Skin epidermis (tissue), 12 donors: ENCODE measurements at regions not wholly inside any gene's neighbourhood (a gene's known extent, or its start where the extent isn't known, plus 50 kb on each side); places are given as distances from the start of the nearest gene placed in this dataset.

Experiments
- H3K27ac ChIP-seq, 21 experiments: fragments of 200-600 bp; sonication (generic) in 11 of 21; one replicate each; pipeline ENCODE4 v1.5.0; 2020; ENCODE audit warnings: mild to moderate bottlenecking in 3 of 21, inconsistent platforms in 2 of 21, moderate library complexity in 2 of 21
- H3K4me3 ChIP-seq, 7 experiments: fragments of 200-600 bp; sonication (generic) in 2 of 7; one replicate each; pipeline ENCODE4 v1.5.0; 2020; ENCODE audit warnings: inconsistent platforms in 2 of 7, mild to moderate bottlenecking in 2 of 7, moderate library complexity in 1 of 7

DNA sequence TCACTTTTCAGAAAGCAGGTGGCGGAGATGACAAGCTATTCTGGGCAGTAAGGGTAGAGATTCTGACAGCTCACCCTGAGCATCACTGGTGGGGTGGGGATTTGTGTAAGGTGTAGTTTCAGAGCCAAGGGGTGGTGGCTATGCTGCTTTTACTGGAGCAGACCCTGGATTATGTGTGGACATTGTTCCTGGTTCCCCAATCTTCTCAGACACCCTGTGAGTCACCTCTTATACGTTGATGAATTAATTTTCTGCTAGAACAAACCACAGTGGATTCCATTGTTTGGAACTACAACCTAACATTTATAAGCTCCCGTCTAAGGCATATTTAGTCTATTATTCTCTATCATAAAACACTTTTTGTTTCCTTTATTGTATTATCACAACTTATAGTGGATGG is 169.5 kb upstream of the COL8A1 start:
- H3K27ac ChIP-seq, result no peak overlapping the region
- H3K4me3 ChIP-seq, result no peak overlapping the region

DNA sequence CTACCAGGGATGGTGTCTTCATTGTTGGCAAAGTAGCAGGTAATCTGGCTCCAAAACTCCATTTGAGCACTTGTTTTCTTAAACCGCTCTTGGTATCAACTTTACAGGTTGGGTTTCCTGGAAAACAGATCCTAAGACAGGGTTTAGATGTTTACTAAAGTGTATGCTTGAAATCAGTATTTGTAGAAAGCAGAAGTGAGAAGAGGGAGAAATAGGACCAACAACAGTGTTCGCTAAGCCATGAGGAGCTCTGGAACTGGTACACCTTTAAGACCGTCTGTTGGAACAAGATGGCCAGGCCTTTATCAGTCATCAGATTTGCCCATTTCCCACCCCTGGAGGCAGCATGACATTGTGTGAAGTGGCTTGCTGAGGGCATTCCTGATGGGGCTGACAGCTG is 171.0 kb upstream of the COL8A1 start:
- Histone ChIP-seq H3K27ac (no peak overlapping the region), H3K4me3 (no peak overlapping the region)

DNA sequence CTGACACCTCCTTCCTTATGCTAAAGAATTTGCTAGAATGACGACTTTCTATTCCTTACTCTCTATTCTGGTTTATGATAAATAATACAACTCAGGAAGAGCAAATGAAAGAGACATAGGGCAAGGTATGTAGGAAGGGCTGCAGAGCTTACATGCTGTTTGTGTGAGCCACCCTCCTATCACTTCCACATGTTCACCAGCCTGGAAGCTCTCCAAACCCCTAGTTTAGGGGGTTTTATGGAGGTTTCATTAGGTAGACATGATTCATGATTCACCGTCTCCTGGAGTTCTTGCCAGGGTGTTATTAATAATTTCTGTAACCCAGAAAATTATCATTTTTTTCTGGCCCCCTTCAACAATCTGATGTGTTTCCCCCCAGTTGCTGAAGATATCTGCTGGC is 172.1 kb upstream of the COL8A1 start:
- no peak overlapping the region for H3K4me3 ChIP-seq

DNA sequence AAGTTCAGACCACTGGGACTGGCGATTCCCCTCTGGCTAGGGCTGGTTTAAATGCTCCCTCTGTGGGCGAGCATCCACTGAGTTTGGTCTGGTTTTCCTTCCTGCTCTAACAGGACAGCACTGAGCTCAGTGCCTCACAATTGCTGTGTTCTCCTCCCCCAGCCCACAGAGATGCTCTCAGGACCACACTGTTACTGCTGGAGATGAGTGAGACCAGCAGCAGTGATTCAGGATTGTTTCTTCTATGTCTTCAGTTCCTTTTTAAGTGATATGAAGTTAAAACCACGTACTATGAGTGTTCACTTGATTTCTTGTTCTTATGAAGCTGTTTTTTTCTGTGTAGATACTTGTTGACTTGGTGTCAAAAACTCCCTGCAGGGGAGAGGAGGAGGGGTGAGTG is 180.4 kb upstream of the COL8A1 start:
- Histone ChIP-seq H3K4me3 (no peak overlapping the region), H3K27ac (no peak overlapping the region)

More for the DNA sequence above, 172.1 kb upstream of the COL8A1 start:
- H3K27ac ChIP-seq, result no peak overlapping the region

DNA sequence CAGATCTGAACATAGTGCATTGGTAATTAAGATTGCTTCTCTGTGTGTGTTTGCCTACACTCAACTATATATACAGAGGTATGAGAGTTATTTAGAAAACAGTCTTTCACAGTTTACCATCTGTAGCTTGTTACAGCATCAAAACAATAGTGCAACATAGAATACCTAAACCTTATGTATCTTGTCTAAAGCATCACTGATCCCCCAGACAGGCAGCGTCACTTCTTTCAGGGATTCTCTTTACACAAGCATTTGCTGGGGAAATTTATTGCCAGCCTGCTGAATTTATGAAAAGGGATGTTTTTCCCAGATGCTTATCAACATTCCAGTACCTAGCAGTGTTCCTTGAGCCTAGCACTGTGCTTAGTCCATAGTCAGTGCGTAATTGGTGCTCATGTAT is 195.8 kb upstream of the COL8A1 start:
- no peak overlapping the region for H3K4me3 ChIP-seq
- no peak overlapping the region for H3K27ac ChIP-seq

DNA sequence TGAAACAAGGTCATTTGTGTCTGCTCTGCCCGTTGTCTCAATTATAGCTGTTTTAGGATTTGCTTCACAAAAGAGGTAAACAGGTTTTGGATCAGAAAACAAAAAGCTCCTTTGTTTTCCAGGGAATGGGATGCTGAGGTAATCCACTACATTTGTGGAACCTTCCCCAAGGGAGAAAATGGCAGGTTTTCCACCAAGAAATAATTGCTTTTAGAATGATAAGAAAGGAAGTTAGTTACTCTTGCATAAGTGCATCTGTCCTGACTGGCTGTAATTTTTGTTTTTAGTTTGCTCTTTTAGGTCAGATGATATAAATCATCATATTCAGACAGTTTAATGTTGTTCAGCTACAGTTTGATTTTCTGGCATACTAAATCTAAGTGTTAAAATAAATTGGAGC is 198.5 kb upstream of the COL8A1 start:
- no peak overlapping the region for H3K27ac ChIP-seq
- no peak overlapping the region for H3K4me3 ChIP-seq

DNA sequence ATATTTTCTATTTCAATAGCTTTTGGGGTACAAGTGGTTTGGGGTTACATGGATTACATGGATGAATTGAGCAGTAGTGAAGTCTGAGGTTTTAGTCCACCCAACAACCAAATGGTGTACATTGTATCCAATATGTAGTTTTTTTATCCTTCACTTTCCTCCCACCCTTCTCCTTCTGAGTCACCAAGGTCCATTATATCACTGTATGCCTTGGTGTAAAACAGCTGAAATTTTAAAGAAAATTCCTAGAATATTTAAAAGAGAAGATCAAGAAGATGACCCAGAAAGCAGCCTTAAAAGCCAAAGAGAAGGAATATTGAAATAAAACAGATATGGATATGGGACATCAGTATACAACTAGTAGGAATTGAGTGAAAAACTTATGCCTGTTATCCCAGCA is 204.2 kb upstream of the COL8A1 start:
- Histone ChIP-seq H3K4me3 (no peak overlapping the region), H3K27ac (no peak overlapping the region)

DNA sequence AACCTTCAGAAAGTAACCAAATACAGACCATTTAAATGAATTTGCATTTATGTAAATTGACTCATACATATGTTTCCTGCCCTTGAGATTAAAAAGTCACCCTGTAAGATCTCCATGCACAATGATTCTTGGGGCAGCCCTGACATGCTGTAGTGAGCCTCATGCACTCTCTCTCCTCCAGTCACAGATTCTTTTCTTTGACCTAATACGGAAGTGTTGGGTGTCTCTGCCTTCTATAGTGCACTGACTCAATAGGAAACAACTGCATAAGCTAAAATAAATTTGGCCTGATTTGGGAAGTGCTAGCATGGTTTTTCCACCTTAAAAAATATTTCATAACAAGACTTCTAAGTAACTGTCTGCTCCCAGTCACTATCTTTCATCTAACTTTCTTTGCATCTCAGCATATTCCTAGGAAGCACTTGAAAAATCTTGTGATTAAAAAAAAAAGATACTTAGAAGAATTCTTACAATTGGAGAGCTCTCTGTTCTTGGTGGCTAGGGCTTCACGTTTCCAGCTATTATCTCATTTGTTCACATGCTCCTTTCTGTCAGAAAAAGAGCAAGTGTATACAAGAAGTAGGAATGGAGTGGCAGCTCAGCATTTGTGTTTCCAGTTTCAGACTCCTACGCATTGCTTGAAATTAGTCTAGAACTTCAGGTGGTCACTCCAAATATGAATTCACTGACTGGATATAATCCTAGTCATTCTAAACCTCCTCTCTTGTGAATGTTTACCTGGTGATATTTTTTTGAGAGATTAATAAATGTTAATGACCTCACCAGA is 207.9 kb upstream of the COL8A1 start:
- Histone ChIP-seq H3K27ac (no peak overlapping the region), H3K4me3 (no peak overlapping the region)

DNA sequence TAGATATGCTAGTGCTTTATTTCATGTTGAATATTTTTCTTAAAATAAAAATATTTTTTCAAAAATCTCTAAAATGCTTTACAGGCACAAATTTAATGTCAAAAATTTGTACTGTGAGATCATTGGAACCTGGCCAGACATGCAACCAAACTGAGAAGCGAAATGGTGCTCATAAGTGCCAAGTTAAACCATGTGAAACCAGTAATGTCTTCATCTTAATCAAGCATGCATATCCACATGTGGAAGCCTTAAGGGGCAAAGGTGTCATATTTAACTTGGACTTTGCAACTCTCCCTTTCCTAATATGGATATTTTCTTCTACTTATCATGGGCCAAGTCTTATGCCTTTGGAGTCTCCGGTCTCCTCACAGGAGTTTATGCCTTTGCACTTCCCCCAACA is 208.9 kb upstream of the COL8A1 start:
- H3K27ac ChIP-seq, result no peak overlapping the region
- H3K4me3 ChIP-seq, result no peak overlapping the region

DNA sequence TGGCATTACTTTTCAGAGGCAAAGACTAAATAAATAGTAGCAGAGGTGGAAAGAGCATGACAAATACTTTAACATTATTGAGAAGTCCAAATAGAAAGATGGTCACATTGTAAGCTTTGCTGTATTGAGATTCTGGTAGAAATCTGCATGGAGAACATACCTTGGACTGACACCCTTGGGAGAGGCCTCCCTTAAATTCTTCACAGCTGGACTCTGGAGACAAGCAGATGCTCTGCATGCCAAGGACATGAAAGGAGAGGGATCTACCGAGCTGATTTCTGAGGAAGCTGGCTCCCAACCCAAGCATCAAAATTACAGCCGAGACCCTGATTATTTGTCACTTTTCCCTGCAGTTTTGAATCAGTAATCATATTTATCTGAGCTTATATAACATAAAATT is 212.5 kb upstream of the COL8A1 start:
- no peak overlapping the region for H3K27ac ChIP-seq
- no peak overlapping the region for H3K4me3 ChIP-seq

DNA sequence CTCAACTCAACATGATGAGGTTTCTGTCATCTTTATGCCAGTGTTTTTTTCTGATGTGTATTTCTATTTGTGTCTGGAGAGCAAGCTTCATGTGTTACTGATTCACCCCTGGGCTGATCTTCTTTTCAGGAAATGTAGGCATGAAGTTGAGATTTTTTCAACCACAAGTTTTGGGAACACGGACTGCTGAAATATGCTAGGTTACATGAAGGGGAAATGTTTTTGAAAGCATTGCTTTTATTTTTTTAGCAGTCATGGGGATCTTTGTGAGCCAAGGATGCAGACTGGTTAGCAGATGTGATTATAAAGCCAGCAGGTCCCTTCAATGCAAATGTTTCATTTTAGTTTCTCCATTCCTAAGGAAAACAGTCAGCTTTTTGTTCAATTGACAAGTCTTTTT is 219.3 kb upstream of the COL8A1 start:
- H3K4me3 ChIP-seq, result no peak overlapping the region
- H3K27ac ChIP-seq, result peak overlapping the region in 4 of 21 experiments; percentile 1 to 56 (median 10)

DNA sequence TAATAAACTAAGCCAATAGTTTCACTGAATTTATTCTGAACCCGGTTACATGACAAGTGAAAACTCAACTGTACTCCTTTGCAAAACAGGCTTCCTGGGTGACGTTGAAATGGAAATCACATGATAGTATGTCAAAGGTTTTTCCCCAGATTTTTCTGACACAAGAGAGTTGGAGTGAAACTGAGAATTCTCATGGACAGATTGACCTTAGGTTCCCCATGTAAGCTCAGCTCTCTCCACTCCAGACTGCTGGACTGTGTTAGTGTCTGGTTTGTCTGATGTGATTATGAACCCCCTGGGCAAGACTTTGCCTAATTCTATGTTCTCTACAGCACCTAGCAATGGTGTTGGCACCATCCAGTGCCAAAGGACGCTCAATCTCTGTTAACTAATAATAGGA is 219.7 kb upstream of the COL8A1 start:
- H3K27ac ChIP-seq, result peak overlapping the region in 4 of 21 experiments; percentile 1 to 56 (median 10)

DNA sequence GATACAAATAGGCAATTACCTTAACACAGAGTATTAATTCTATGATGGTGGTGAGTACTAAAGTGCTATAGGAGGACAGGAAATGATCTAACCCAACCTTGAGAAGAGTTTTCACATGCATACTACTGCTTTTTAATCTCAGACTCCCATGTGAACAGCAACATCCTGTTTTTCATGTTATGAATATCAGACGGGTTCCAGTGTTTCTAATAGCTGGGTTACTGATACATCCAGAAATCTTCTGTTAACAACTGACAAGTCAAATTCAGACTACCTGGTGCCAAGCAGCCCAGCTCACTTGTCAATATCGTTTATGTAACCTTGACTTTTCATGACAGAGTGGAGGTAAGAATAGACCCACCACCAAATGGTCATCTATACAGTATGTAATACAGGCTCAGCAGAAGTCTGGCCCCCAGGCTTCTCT is 220.2 kb upstream of the COL8A1 start:
- H3K27ac ChIP-seq, result peak overlapping the region in 3 of 21 experiments; percentile 10 to 56 (median 10)
- H3K4me3 ChIP-seq, result no peak overlapping the region

More for the DNA sequence above, 219.7 kb upstream of the COL8A1 start:
- H3K4me3 ChIP-seq, result no peak overlapping the region

DNA sequence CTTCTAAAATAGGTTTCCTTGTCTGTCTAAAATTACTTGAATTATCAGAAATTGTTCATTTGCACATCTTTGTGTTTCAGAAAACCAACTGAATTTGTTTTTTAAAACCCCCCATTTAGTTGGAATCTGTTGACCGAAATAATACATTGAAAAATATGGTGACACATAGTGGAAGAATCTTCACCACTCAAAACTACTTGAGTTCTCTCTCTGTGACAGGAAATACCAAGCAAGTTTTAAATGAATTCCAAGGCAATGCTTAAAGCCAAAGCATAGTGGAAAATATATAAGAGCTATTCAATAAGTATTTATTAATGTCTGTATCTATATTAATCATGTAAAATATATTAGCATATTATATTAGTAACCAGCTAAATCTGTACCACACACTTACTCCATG is 224.9 kb upstream of the COL8A1 start:
- no peak overlapping the region for H3K4me3 ChIP-seq
- H3K27ac ChIP-seq, result peak overlapping the region in 2 of 21 experiments; percentile 5 to 41

DNA sequence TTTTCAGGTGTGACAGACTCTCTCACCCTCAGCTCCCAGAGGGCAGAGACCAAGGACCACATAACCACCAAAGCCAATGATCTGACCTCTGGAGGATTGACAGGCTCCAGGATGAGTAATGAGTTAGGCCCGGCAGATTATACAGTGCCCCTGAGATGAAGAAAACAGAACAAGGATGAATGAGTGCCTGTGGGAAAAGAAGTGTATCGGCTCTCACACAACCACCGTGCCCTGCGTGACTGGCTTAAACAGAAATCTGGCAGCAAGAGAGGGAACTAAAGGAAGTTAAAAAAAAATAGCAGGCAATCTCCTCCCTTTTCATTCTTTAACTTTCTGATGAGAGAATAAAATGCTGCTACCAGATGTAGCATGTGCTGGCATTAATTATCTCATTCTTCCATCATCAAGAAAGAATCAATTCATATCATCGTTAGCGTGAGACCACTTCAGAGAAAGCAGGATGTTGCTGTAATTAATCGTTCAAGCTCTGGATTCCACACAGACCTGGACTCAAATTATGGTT is 227.5 kb upstream of the COL8A1 start:
- Histone ChIP-seq H3K4me3 (no peak overlapping the region), H3K27ac (peak overlapping the region in 4 of 21 experiments; percentile 18 to 38 (median 26))

DNA sequence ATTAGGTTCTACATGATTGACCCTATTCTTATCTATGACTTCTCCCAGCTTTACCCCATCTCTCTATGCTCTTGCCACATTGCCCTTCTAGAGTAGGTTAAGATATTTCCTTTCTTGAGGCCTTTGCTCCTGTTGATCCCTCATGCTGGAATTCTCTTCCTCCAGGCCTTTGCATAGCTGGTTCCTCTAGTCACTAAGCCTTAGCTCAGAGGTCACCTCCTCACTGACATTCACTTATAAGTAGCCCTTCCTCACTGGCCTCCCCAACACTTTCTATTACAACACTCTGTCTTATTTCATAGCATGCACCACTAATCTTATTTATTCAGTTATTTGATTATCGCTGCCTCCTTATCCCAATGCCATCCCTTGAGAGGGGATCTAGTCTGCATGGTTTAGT is 228.4 kb upstream of the COL8A1 start:
- no peak overlapping the region for H3K4me3 ChIP-seq

DNA sequence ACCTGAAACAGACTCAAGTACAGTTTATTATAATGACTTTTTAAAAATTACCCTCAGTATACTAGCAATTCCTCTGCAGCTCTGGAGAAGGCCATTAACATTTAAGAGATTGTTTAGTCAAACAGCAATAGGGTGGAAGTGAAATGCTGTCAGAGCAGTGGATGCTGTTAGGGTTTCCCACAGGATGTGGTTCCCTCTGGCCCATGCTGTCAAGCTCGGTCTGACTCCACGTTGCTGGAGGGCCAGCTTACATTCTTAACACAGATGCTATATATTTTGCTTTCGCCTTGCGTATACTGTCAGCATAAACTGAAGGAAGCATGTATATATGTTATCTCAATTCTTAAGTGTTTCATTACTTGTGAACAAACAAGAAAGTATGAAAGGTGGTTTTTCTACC is 231.1 kb upstream of the COL8A1 start:
- no peak overlapping the region for H3K27ac ChIP-seq
- H3K4me3 ChIP-seq, result no peak overlapping the region

More for the DNA sequence above, 228.4 kb upstream of the COL8A1 start:
- peak overlapping the region in 2 of 21 experiments; percentile 24 to 35 for H3K27ac ChIP-seq

DNA sequence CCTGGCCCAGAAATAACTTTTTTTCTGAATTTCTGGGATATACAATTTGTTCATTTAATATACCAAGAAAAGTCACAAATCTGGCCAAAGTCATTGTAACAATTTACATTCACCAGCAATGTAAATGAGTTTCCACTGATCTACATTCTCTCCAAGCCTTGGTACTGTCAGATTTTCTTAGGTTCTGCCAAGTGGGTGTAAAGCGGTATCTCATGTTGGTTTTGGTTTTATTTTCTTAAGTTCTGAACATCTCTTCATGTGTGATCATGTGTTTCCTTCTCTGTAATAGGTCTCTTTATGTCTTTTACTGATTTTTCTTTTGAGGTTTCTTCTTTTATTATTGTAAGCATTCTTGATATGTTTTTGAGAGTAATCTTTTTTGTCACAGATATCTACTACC is 235.6 kb upstream of the COL8A1 start:
- no peak overlapping the region for H3K27ac ChIP-seq
- no peak overlapping the region for H3K4me3 ChIP-seq

DNA sequence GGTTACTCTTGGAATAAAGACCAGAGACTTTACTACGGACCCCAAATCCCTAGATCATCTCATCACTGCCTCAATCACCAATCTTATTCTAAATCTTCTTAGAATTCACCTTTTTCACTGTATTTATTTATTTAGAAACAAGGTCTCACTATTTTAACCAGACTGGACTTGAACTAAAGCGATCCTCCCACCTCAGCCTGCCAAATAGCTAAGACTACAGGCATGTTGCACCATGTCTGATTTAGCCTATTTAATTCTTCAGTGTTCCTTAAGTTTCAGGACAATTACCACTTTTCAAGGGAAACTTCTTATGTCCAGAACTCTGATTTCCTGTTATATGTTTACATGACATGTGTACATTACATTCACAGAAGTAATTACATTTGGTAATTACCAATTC is 238.0 kb upstream of the COL8A1 start:
- H3K4me3 ChIP-seq, result no peak overlapping the region
- H3K27ac ChIP-seq, result no peak overlapping the region

DNA sequence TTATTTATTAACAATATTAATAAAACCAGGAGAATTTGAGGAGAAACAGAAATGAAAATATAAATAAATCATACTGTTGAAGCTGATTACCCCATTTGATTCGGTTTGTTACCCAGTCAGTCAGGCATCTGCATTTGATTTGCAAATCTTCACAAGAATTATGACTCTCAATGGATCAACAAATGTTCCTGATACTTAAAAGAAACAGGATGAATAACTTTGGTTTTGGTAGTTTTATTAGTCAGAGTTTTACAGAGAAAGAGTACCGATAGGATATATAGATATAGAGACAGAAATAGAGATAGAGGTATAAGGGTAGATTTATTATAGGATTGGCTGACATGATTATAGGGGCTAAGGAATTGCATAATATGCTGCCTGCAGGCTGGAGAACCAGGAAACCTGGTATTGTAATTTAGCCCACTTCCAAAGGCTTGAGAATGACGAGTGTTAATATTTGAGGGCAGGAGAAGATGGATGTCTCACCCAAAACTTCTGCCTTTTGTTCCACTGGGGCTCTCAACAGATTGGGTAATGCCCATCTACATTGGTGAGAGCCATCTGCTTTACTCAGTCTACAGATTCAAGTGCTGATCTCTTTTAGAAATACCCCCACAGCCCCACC is 241.6 kb upstream of the COL8A1 start:
- peak overlapping the region in 5 of 21 experiments; percentile 0 to 66 (median 47) for H3K27ac ChIP-seq
- H3K4me3 ChIP-seq, result no peak overlapping the region
